LNCAP (cell line): ENCODE measurements at regions not wholly inside any gene's neighbourhood (a gene's known extent, or its start where the extent isn't known, plus 50 kb on each side); places are given as distances from the start of the nearest gene placed in this dataset.

ENCODE experiments used
- CTCF ChIP-seq: fragments of 450-650 bp; IDR thresholded peaks from 2 replicates; pipeline ENCODE4 v1.5.1; 2017; ENCODE audit warnings: mild to moderate bottlenecking

- TF ChIP-seq CTCF: no peak
Observed at GRCh38 chr2:33839791-33840190, 240.7 kb upstream of the FAM98A start.

GRCh38 chr2:33836628-33837027 lies 237.5 kb upstream of the FAM98A start:
- no peak for TF ChIP-seq CTCF

GRCh38 chr2:33835911-33836310 lies 236.8 kb upstream of the FAM98A start:
- TF ChIP-seq CTCF: no peak

GRCh38 chr2:33822964-33823363 lies 223.9 kb upstream of the FAM98A start:
- no peak for TF ChIP-seq CTCF

GRCh38 chr2:33812707-33813106 lies 213.6 kb upstream of the FAM98A start:
- no peak for TF ChIP-seq CTCF

GRCh38 chr2:33810046-33810835 lies 211.1 kb upstream of the FAM98A start:
- no peak for TF ChIP-seq CTCF

- no peak for TF ChIP-seq CTCF
Observed at GRCh38 chr2:33806041-33806440, 206.9 kb upstream of the FAM98A start.

- no peak for TF ChIP-seq CTCF
Observed at GRCh38 chr2:33804155-33804554, 205.1 kb upstream of the FAM98A start.
